ENCODE measurements at regions not wholly inside any gene's neighbourhood (a gene's known extent, or its start where the extent isn't known, plus 50 kb on each side); places are given as distances from the start of the nearest gene placed in this dataset.
"Not testable (repeated sequence)": the region's sequence is repeated elsewhere in the genome, so short reads cannot be mapped to it uniquely, and the experiment has no call there.

DNA sequence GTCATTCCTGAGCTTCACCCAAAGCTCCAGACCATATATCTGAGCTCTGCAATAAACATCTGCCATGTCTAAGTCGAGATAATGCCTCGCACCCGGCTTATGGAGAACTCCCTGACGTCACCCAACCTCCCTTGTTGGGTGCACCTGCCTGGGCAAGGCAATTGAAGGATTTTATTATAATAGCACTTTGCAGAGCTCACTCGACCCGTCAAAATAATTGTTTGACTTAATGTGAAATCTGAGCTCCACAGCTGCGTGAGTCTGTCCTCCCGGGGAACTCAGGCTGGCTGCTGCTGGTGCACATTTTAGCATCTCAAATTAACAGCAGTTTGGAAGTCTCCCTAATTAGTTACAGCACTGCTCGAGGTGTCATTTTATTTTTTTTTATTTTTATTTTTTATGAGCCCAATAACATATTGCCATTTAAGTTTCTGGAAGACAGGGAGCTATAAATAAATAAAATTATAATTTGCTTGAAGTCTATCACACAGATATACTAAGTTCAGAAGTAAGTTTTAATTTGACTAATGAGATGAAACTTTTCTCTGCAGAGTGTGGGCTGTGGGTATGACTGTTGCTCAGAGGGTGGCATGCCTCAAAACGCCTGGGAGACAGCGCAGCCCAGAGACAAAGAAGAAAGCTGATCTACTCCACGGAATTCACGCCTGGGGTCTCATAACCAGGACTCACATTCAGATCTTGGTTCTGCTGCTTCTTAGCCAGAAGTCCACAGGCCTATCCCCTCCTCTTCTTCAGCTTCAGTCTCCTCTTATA is 401.4 kb upstream of the C16orf82 start:
- DNase-seq, result peak; percentile 96

DNA sequence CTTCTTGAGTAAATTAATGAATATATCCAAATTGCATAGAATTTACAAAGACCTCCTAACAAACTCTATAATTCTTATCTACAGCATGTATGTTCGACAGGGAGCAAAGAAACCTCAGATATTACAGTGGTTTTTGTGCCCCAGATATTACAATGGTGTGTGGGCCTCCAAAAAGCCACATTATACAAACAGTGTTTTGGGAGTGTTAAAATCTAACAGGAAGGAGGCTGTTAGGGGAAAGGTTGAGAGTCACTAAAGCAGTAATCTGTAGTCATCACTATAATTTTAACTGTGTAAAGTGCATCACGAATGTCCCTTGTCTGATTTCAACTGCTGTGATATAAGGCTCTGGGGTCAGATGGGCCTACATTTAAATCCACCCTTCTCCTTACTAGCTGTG is 400.2 kb upstream of the C16orf82 start:
- no peak for DNase-seq

DNA sequence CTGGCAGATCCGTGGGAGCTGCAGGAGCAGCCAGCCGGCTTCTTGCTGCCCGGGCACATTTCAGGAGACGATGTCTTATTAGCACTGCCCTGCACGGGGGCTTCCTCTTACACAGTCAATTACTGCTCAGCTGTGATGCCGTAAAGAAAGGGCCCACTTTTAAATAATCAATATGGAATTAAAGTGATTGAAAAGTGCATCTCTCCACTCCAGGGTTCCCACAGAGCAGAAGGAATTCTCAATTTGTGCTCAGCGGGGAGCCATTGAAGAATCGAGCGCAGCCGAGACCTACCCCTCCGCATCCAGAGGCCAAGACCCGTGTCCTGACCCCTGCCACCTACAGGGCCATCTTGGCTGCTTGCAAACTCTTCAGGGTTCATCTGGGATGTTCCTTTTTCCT is 399.4 kb upstream of the C16orf82 start:
- DNase-seq, result peak; percentile 43

GRCh38 chr16:26668026-26668425 is 398.7 kb upstream of the C16orf82 start:
- no peak for DNase-seq

GRCh38 chr16:26672206-26672605 is 394.5 kb upstream of the C16orf82 start:
- DNase-seq, result peak; percentile 87

GRCh38 chr16:26673011-26673410 is 393.7 kb upstream of the C16orf82 start:
- DNase-seq, result no peak

- no peak for DNase-seq
These were observed 386.1 kb upstream of the C16orf82 start for GRCh38 chr16:26680671-26681070.

GRCh38 chr16:26688105-26688504 is 378.6 kb upstream of the C16orf82 start:
- DNase-seq, result no peak

DNA sequence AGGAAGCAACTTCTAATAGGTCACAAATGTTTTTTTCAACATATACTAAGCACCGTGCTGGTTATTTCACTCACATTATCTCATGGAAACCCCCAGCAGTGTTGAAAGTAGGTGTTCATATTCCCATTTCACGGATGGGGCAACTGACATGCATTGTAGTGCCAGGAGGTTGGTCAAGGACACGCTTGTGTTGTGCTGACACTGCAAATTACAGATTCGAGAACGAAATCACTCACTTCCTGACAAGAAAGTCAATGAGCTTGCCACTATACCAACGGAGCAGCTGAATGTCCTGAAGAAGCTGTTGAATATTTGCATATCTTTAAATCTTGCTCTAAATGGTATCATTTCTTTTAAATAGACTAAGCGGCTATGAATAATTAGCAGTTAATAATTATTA is 378.0 kb upstream of the C16orf82 start:
- no peak for DNase-seq

GRCh38 chr16:26692658-26693057 is 374.1 kb upstream of the C16orf82 start:
- DNase-seq, result no peak

- peak; percentile 60 for DNase-seq
These were observed 368.9 kb upstream of the C16orf82 start for GRCh38 chr16:26697807-26698206.

DNA sequence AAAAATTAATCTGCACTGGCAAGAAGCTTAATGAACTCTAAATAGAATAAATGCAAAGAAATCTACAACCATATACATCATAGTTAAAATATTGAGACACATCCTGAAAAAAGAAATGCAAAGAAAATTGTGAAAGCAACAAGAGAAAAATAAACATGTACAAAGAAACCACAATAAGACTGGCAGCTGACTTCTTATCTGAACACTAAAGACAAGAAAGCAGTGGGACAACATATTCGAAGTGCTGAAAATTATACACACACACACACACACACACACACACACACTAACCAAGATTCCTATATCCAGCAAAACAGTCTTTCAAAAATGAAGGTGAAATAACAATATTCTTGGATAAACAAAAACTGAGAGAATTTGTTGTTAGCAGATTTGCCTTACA is 366.5 kb upstream of the C16orf82 start:
- no peak for DNase-seq

- no peak for DNase-seq
These were observed 365.4 kb upstream of the C16orf82 start for GRCh38 chr16:26701243-26701886.

DNA sequence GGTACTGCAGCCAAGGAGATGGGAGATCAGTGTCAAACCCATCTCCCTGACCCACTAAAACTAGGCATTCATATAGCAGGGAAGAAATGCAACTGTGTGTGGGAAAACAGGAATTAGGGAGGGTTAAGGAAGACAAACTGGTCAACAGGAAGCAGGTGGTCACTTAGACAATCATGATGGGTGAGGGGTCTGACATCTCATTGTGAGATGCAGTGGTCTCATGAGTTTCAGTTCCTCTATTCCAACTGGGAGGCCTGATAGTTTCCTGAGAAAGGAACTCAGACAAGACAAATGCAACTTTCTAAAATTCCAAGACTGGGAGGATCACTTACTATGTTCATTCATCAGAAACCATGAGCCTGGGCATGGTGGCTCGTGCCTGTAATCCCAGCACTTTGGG is 361.4 kb upstream of the C16orf82 start:
- no peak for DNase-seq

GRCh38 chr16:26708428-26708827 is 358.3 kb upstream of the C16orf82 start:
- no peak for DNase-seq

DNA sequence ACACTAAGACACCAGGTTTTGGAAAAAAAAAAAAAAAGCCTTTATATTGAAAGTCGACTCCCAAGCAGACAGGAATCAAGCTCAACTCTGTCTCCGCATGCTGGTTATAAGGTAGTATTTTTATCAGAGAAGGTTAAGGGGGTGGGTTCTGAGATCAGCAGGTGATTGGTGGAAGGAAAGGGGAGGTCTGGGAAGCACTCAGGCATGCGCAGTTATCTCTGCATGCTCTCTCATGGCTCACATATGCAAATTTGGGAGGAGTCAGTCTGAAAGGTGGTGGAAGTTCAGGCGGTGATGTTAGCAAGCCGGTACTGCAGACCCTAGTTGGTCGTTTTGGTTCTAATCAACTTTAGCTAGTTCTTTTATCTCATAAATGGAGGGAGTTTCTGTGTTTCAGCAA is 357.6 kb upstream of the C16orf82 start:
- no peak for DNase-seq

DNA sequence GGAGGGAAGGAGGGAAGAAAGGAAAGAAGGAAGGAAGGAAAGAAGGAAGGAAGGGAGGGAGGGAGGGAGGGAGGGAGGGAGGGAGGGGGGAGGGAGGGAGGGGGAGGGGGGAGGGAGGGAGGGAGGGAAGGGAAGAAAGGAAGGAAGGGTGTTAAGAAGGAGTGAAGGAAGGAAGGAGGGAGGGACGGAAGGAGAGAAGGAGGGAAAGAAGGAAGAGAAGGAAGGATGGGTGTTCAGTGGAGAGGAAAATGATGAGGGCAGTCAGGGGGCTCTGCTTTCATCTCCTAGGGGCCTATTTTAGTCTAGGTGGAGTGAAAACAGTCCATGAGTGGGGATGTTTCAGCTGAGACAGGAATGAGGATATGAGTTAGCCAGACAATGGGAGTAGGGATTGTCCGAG is 357.0 kb upstream of the C16orf82 start:
- no peak for DNase-seq

- DNase-seq, result peak; percentile 24
These were observed 356.3 kb upstream of the C16orf82 start for GRCh38 chr16:26710450-26710849.

- DNase-seq, result no peak
These were observed 353.9 kb upstream of the C16orf82 start for GRCh38 chr16:26712876-26713275.

GRCh38 chr16:26715969-26716368 is 350.8 kb upstream of the C16orf82 start:
- DNase-seq, result no peak

DNA sequence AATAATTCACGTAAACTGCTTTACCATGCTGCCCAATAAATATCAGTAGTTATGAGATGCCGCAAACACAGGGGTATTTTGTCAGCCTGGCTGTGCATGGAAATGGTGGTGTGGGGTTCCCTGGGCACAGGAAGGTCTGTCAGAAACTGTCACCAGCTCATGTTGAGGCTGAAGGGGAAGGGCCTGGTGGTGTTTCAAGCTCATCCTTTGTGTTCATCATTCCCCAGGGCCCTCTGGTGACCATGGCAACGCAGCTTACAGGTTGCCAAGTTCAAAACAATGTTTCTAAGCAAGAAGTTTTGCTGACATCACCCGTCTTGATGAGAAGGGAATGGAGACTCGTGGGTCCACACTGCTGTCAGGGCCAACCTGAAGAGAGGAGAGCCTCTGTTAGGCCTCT is 348.9 kb upstream of the C16orf82 start:
- DNase-seq, result peak; percentile 54

GRCh38 chr16:26721290-26721689 is 345.4 kb upstream of the C16orf82 start:
- no peak for DNase-seq

- DNase-seq, result not testable (repeated sequence)
These were observed 344.8 kb upstream of the C16orf82 start for GRCh38 chr16:26721957-26722356.

GRCh38 chr16:26724189-26724588 is 342.5 kb upstream of the C16orf82 start:
- DNase-seq, result peak; percentile 14

GRCh38 chr16:26727848-26728247 is 338.9 kb upstream of the C16orf82 start:
- peak; percentile 84 for DNase-seq
